HG03066 (cell line): ENCODE measurements at regions not wholly inside any gene's neighbourhood (a gene's known extent, or its start where the extent isn't known, plus 50 kb on each side); places are given as distances from the start of the nearest gene placed in this dataset.

ENCODE experiments used
- ATAC-seq: cut with Tn5 transposase; IDR thresholded peaks from one replicate; pipeline ENCODE4 v1.9.1; 2021; ENCODE audit warnings: low read depth; ENCODE audit not compliant: unreplicated experiment

- no peak for ATAC-seq
Observed at GRCh38 chrX:39115166-39115565, 313.9 kb downstream of the MID1IP1 start.

GRCh38 chrX:39117101-39117500, 315.8 kb downstream of the MID1IP1 start:
- ATAC-seq: no peak

GRCh38 chrX:39121903-39122302, 320.6 kb downstream of the MID1IP1 start:
- ATAC-seq: no peak

GRCh38 chrX:39125834-39126233, 324.6 kb downstream of the MID1IP1 start:
- ATAC-seq: no peak

GRCh38 chrX:39133971-39134370, 332.7 kb downstream of the MID1IP1 start:
- ATAC-seq: no peak

GRCh38 chrX:39137363-39137954, 336.2 kb downstream of the MID1IP1 start:
- ATAC-seq: no peak

GRCh38 chrX:39140581-39140980, 339.3 kb downstream of the MID1IP1 start:
- ATAC-seq: no peak

- ATAC-seq: peak; percentile 74
Observed at GRCh38 chrX:39144323-39144722, 343.1 kb downstream of the MID1IP1 start.

GRCh38 chrX:39144956-39145355, 343.7 kb downstream of the MID1IP1 start:
- no peak for ATAC-seq

- ATAC-seq: no peak
Observed at GRCh38 chrX:39145859-39146258, 344.6 kb downstream of the MID1IP1 start.

GRCh38 chrX:39149761-39150160, 348.5 kb downstream of the MID1IP1 start:
- ATAC-seq: no peak

GRCh38 chrX:39150220-39150619, 349.0 kb downstream of the MID1IP1 start:
- no peak for ATAC-seq

GRCh38 chrX:39150621-39151020, 349.4 kb downstream of the MID1IP1 start:
- no peak for ATAC-seq

GRCh38 chrX:39152106-39152649, 350.9 kb downstream of the MID1IP1 start:
- ATAC-seq: no peak

- ATAC-seq: no peak
Observed at GRCh38 chrX:39156051-39156450, 354.8 kb downstream of the MID1IP1 start.

GRCh38 chrX:39157006-39157405, 355.7 kb downstream of the MID1IP1 start:
- no peak for ATAC-seq

- ATAC-seq: no peak
Observed at GRCh38 chrX:39157796-39158195, 356.5 kb downstream of the MID1IP1 start.

- no peak for ATAC-seq
Observed at GRCh38 chrX:39158801-39159657, 357.8 kb downstream of the MID1IP1 start.

- no peak for ATAC-seq
Observed at GRCh38 chrX:39159921-39160507, 358.8 kb downstream of the MID1IP1 start.

GRCh38 chrX:39161611-39162255, 360.5 kb downstream of the MID1IP1 start:
- no peak for ATAC-seq

GRCh38 chrX:39162322-39162735, 361.1 kb downstream of the MID1IP1 start:
- no peak for ATAC-seq
